Upper lobe of left lung (tissue), 6 donors: ENCODE measurements at regions not wholly inside any gene's neighbourhood (a gene's known extent, or its start where the extent isn't known, plus 50 kb on each side); places are given as distances from the start of the nearest gene placed in this dataset.

Experiments used
- ATAC-seq, 2 donors: fragments of 200-7000 bp; cut with Tn5 transposase; one replicate each; pipeline ENCODE4 v1.9.1; 2022; ENCODE audit warnings: mild to moderate bottlenecking in 2 of 2, moderate library complexity in 2 of 2; ENCODE audit not compliant: low FRiP score in 2 of 2
- DNase-seq, 2 donors: peaks; one replicate each; pipeline ENCODE4 v3.0.0-alpha.2; 2019 to 2020
- H3K27ac ChIP-seq, 4 donors: fragments of 200-600 bp; sonication (generic); one replicate each; pipeline ENCODE4 v1.5.1; 2016 to 2019
- H3K27me3 ChIP-seq, 4 donors: fragments of 200-600 bp; sonication (generic); one replicate each; pipeline ENCODE4 v1.5.1; 2017 to 2019
- H3K36me3 ChIP-seq, 4 donors: fragments of 200-600 bp; sonication (generic); one replicate each; pipeline ENCODE4 v1.5.1; 2016 to 2019
- H3K4me1 ChIP-seq, 4 donors: fragments of 200-600 bp; sonication (generic); one replicate each; pipeline ENCODE4 v1.5.1; 2018 to 2019
- H3K4me3 ChIP-seq, 4 donors: fragments of 200-600 bp; sonication (generic); one replicate each; pipeline ENCODE4 v1.5.1; 2017 to 2019; ENCODE audit warnings: mild to moderate bottlenecking in 2 of 4, moderate library complexity in 1 of 4
- H3K9me3 ChIP-seq, 4 donors: fragments of 200-600 bp; sonication (generic); one replicate each; pipeline ENCODE4 v1.5.1; 2018 to 2019
- EP300 ChIP-seq, 4 donors: sonication (generic); formaldehyde crosslinking; IDR thresholded peaks; one replicate each; pipeline ENCODE4 v1.5.1; 2017; ENCODE audit warnings: antibody characterized with exemption in 4 of 4, control low read depth in 2 of 4
- POLR2A ChIP-seq, 4 donors: fragments of 450-650 bp; IDR thresholded peaks; one replicate each; pipeline ENCODE4 v1.5.1; 2016 to 2017; ENCODE audit warnings: antibody characterized with exemption in 4 of 4, mild to moderate bottlenecking in 2 of 4
- POLR2AphosphoS5 ChIP-seq, 2 donors: sonication (generic); formaldehyde crosslinking; IDR thresholded peaks; one replicate each; pipeline ENCODE4 v1.5.1; 2017; ENCODE audit warnings: antibody characterized with exemption in 2 of 2
- WGBS, 2 donors: methylation state at CpG; one replicate each; pipeline ENCODE4 v1.1.5; 2017 to 2018; 5-methylcytosine and 5-hydroxymethylcytosine counted together
- TF ChIP-seq, protein P1 (sequence below), 6 experiments: fragments of 450-650 bp in 4 of 6; fragments of 200-600 bp in 2 of 6; sonication (generic) in 2 of 6; IDR thresholded peaks; one replicate each; pipeline ENCODE4 v1.5.1; 2016 to 2019; ENCODE audit warnings: antibody characterized with exemption in 6 of 6
- donor health status: DM: no; HTN: no; CAD: no; lungs with moderate emphysema.
- donor health status: DM: no; HTN: yes; CAD: no; lungs with severe emphysema.

- ATAC-seq: no peak
- Histone ChIP-seq H3K27me3 (no peaks in the 10 kb centered on the region), H3K9me3 (peaks cover 0 to 3% (median 1%) of the 10 kb centered on the region in 4 donors), H3K4me1 (no peaks in the 10 kb centered on the region), H3K27ac (no peak overlapping the region), H3K4me3 (no peak overlapping the region), H3K36me3 (no peaks in the 10 kb centered on the region)
- DNase-seq: no peak
- TF ChIP-seq POLR2A (IDR thresholded peaks at IDR 0.05) (no peak), EP300 (IDR thresholded peaks at IDR 0.05) (no peak), POLR2AphosphoS5 (IDR thresholded peaks at IDR 0.05) (no peak)
- TF ChIP-seq, protein P1, sequence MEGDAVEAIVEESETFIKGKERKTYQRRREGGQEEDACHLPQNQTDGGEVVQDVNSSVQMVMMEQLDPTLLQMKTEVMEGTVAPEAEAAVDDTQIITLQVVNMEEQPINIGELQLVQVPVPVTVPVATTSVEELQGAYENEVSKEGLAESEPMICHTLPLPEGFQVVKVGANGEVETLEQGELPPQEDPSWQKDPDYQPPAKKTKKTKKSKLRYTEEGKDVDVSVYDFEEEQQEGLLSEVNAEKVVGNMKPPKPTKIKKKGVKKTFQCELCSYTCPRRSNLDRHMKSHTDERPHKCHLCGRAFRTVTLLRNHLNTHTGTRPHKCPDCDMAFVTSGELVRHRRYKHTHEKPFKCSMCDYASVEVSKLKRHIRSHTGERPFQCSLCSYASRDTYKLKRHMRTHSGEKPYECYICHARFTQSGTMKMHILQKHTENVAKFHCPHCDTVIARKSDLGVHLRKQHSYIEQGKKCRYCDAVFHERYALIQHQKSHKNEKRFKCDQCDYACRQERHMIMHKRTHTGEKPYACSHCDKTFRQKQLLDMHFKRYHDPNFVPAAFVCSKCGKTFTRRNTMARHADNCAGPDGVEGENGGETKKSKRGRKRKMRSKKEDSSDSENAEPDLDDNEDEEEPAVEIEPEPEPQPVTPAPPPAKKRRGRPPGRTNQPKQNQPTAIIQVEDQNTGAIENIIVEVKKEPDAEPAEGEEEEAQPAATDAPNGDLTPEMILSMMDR (IDR thresholded peaks at IDR 0.05): no peak
- WGBS, 2 donors: 80 to 86% methylated on average over 1 of the region's 1 CpG
These were observed 108.0 kb upstream of the TANK start for GRCh38 chr2:161052214-161052613.

- ATAC-seq (no peak), DNase-seq (no peak)
- TF ChIP-seq, protein P1 (IDR thresholded peaks at IDR 0.05): no peak
- H3K27ac ChIP-seq: no peak overlapping the region
- H3K4me3 ChIP-seq: no peak overlapping the region
- no peaks in the 10 kb centered on the region for H3K36me3 ChIP-seq
- H3K9me3 ChIP-seq: peaks cover 0 to 3% (median 1%) of the 10 kb centered on the region in 4 donors
- H3K4me1 ChIP-seq: no peaks in the 10 kb centered on the region
- H3K27me3 ChIP-seq: no peaks in the 10 kb centered on the region
These were observed 104.9 kb upstream of the TANK start for GRCh38 chr2:161055289-161055688.

- H3K4me3 ChIP-seq: no peak overlapping the region
- 75 to 95% methylated on average over 1 of the region's 1 CpG for WGBS, 2 donors
- no peaks in the 10 kb centered on the region for H3K27me3 ChIP-seq
- H3K4me1 ChIP-seq: peaks cover 0 to 7% (median 5%) of the 10 kb centered on the region in 4 donors
- peaks cover 0 to 3% (median 1%) of the 10 kb centered on the region in 4 donors for H3K9me3 ChIP-seq
- TF ChIP-seq POLR2AphosphoS5 (IDR thresholded peaks at IDR 0.05) (no peak), EP300 (IDR thresholded peaks at IDR 0.05) (no peak), POLR2A (IDR thresholded peaks at IDR 0.05) (no peak)
- TF ChIP-seq, protein P1 (IDR thresholded peaks at IDR 0.05): no peak
- no peak for DNase-seq
- no peak for ATAC-seq
- H3K27ac ChIP-seq: no peak overlapping the region
- no peaks in the 10 kb centered on the region for H3K36me3 ChIP-seq
These were observed 100.8 kb upstream of the TANK start for GRCh38 chr2:161059388-161059787.

DNA sequence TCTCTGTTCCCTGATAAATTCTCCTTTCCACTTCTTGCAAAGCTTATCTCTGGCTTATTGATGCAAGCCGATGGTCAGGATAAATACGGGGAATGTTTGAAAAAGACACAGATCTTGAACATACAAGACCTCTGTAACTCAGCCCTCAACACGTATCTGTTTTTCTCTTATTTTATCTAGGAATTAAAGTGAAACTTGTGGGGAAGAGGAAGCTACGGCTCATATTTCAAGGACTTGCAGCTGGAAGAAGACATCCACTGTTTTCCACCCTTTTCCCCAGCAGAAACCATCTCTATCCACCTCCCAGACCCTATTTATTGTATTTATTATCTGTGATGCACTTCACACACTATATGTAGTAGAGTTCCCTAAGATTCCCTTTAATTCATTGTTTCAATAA lies 98.4 kb upstream of the TANK start:
- no peak for ATAC-seq
- WGBS, 2 donors: 86 to 90% methylated on average over 4 of the region's 4 CpGs

More for the DNA sequence above, 98.4 kb upstream of the TANK start:
- TF ChIP-seq EP300 (IDR thresholded peaks at IDR 0.05): no peak
- no peak for TF ChIP-seq POLR2A (IDR thresholded peaks at IDR 0.05)
- TF ChIP-seq POLR2AphosphoS5 (IDR thresholded peaks at IDR 0.05): no peak
- TF ChIP-seq, protein P1 (IDR thresholded peaks at IDR 0.05): no peak
- Histone ChIP-seq H3K4me3 (no peak overlapping the region), H3K36me3 (no peaks in the 10 kb centered on the region), H3K27ac (no peak overlapping the region), H3K4me1 (peaks cover 0 to 7% (median 5%) of the 10 kb centered on the region in 4 donors), H3K9me3 (no peaks in the 10 kb centered on the region), H3K27me3 (no peaks in the 10 kb centered on the region)
- no peak for DNase-seq
